ENCODE measurements at regions not wholly inside any gene's neighbourhood (a gene's known extent, or its start where the extent isn't known, plus 50 kb on each side); places are given as distances from the start of the nearest gene placed in this dataset.

GRCh38 chrX:104310090-104310489 is 55.4 kb upstream of the ESX1 start:
- Mint-ChIP-seq H3K27me3 (ENCODE audit: low read depth) (no peaks in the 10 kb centered on the region), H3K36me3 (no peaks in the 10 kb centered on the region), H3K9me3 (no peaks in the 10 kb centered on the region), H3K4me3 (no peak overlapping the region), H3K4me1 (peaks cover 11% of the 10 kb centered on the region), H3K27ac (no peak overlapping the region)
- DNase-seq (ENCODE audit: low spot score) (no peak), ATAC-seq (no peak)
- ChIA-PET CTCF (no interaction called here), POLR2A (no interaction called here)
- TF ChIP-seq TP53 (CRISPR knock-in tag; IDR thresholded peaks at IDR 0.05), result no peak

- Mint-ChIP-seq H3K4me3 (no peak overlapping the region), H3K4me1 (peaks cover 11% of the 10 kb centered on the region), H3K36me3 (no peaks in the 10 kb centered on the region), H3K9me3 (no peaks in the 10 kb centered on the region), H3K27me3 (ENCODE audit: low read depth) (no peaks in the 10 kb centered on the region), H3K27ac (no peak overlapping the region)
- ATAC-seq (peak; percentile 80), DNase-seq (ENCODE audit: low spot score) (no peak)
- ChIA-PET POLR2A (no interaction called here), CTCF (no interaction called here)
- TF ChIP-seq ZNF396 (CRISPR knock-in tag; IDR thresholded peaks at IDR 0.05; ENCODE audit: borderline replicate concordance), result no peak
- TF ChIP-seq, protein P1, sequence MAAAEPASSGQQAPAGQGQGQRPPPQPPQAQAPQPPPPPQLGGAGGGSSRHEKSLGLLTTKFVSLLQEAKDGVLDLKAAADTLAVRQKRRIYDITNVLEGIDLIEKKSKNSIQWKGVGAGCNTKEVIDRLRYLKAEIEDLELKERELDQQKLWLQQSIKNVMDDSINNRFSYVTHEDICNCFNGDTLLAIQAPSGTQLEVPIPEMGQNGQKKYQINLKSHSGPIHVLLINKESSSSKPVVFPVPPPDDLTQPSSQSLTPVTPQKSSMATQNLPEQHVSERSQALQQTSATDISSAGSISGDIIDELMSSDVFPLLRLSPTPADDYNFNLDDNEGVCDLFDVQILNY (CRISPR knock-in tag; IDR thresholded peaks at IDR 0.05), result no peak
- no peak for TF ChIP-seq ZNF263 (CRISPR knock-in tag; IDR thresholded peaks at IDR 0.05; ENCODE audit: low read depth)
- no peak for TF ChIP-seq ZSCAN18 (CRISPR knock-in tag; IDR thresholded peaks at IDR 0.05)
- TF ChIP-seq SMAD4 (CRISPR knock-in tag; IDR thresholded peaks at IDR 0.05), result no peak
- TF ChIP-seq ZNF219 (CRISPR knock-in tag; IDR thresholded peaks at IDR 0.05; ENCODE audit: borderline replicate concordance), result no peak
- TF ChIP-seq JAZF1 (CRISPR knock-in tag; IDR thresholded peaks at IDR 0.05), result no peak
- TF ChIP-seq, protein P2, sequence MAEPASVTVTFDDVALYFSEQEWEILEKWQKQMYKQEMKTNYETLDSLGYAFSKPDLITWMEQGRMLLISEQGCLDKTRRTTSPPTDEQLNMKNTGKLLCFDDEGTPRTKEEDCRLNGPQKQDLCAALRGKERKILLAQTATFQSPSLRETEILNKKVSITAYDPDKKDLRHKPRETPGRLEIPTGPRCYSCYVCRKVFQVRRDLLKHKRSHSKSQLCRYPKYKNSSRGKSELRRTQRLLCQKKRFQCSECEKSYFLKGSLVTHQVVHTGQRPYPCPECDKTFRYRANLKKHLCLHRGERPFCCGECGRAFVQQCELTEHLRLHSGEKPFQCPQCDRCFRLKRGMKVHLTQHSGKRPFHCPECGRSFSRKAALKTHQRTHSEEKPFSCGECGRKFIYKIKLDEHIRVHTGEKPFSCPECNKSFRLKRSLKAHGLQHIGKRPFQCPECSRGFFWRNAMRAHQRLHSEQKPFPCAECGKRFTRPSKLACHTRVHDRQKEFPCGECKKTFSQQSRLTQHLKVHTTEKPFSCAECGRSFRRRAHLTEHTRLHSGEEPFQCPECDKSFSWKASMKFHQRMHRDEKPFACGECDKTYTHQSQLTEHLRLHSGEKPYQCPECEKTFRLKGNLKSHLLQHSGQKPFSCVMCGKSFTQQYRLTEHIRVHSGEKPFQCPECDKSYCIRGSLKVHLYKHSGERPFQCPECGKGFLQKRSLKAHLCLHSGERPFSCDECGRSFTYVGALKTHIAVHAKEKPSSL (CRISPR knock-in tag; conservative IDR thresholded peaks at IDR 0.05), result no peak
- no peak for TF ChIP-seq TEAD1 (CRISPR knock-in tag; IDR thresholded peaks at IDR 0.05)
- no peak for TF ChIP-seq CBFB (CRISPR knock-in tag; IDR thresholded peaks at IDR 0.05; ENCODE audit: low read depth)
- TF ChIP-seq OVOL2 (CRISPR knock-in tag; IDR thresholded peaks at IDR 0.05; ENCODE audit: borderline replicate concordance), result no peak
- TF ChIP-seq HMGA2 (CRISPR knock-in tag; IDR thresholded peaks at IDR 0.05), result no peak
- TF ChIP-seq TP53 (CRISPR knock-in tag; IDR thresholded peaks at IDR 0.05), result no peak
Observed at GRCh38 chrX:104309169-104309568, 54.4 kb upstream of the ESX1 start.

DNA sequence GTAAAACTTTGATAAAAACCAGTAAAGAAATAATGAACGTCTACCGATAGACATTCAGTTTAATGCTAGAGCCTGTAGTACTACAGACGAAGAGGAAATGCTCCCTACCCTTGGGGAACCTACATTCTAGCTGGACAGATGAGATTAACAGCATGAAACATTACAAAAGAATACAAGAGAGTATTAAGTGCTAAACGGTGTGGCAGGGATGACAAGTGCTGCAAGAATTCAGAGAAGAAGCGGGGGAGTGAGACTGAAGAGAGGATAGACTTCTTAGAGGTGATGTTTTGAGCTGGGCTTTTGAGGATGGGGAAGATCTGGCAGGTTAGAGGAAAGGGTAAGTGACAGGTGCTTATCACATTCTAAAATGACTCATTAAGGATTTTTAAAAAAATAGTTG is 52.6 kb upstream of the ESX1 start:
- H3K36me3 Mint-ChIP-seq, result no peaks in the 10 kb centered on the region
- CTCF ChIA-PET, result interaction anchor here (1.1 kb wide), 1 partner anchor 44 kb away, joined by 3 read pairs; no protein-coding TSS in a partner anchor
- POLR2A ChIA-PET, result no interaction called here
- TF ChIP-seq, protein P3, sequence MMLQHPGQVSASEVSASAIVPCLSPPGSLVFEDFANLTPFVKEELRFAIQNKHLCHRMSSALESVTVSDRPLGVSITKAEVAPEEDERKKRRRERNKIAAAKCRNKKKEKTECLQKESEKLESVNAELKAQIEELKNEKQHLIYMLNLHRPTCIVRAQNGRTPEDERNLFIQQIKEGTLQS (CRISPR knock-in tag; conservative IDR thresholded peaks at IDR 0.05), result no peak
- no peak for TF ChIP-seq OVOL2 (CRISPR knock-in tag; IDR thresholded peaks at IDR 0.05; ENCODE audit: borderline replicate concordance)
- TF ChIP-seq IRF2 (CRISPR knock-in tag; IDR thresholded peaks at IDR 0.05; ENCODE audit: borderline replicate concordance, low read depth), result no peak
- TF ChIP-seq PRRX2 (CRISPR knock-in tag; IDR thresholded peaks at IDR 0.05), result no peak
- no peak for TF ChIP-seq ZSCAN18 (CRISPR knock-in tag; IDR thresholded peaks at IDR 0.05)
- no peak for TF ChIP-seq FOXP1 (CRISPR knock-in tag; IDR thresholded peaks at IDR 0.05; ENCODE audit: borderline replicate concordance)
- TF ChIP-seq, protein P4, sequence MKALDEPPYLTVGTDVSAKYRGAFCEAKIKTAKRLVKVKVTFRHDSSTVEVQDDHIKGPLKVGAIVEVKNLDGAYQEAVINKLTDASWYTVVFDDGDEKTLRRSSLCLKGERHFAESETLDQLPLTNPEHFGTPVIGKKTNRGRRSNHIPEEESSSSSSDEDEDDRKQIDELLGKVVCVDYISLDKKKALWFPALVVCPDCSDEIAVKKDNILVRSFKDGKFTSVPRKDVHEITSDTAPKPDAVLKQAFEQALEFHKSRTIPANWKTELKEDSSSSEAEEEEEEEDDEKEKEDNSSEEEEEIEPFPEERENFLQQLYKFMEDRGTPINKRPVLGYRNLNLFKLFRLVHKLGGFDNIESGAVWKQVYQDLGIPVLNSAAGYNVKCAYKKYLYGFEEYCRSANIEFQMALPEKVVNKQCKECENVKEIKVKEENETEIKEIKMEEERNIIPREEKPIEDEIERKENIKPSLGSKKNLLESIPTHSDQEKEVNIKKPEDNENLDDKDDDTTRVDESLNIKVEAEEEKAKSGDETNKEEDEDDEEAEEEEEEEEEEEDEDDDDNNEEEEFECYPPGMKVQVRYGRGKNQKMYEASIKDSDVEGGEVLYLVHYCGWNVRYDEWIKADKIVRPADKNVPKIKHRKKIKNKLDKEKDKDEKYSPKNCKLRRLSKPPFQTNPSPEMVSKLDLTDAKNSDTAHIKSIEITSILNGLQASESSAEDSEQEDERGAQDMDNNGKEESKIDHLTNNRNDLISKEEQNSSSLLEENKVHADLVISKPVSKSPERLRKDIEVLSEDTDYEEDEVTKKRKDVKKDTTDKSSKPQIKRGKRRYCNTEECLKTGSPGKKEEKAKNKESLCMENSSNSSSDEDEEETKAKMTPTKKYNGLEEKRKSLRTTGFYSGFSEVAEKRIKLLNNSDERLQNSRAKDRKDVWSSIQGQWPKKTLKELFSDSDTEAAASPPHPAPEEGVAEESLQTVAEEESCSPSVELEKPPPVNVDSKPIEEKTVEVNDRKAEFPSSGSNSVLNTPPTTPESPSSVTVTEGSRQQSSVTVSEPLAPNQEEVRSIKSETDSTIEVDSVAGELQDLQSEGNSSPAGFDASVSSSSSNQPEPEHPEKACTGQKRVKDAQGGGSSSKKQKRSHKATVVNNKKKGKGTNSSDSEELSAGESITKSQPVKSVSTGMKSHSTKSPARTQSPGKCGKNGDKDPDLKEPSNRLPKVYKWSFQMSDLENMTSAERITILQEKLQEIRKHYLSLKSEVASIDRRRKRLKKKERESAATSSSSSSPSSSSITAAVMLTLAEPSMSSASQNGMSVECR (CRISPR knock-in tag; IDR thresholded peaks at IDR 0.05; ENCODE audit: borderline replicate concordance), result no peak
- TF ChIP-seq GRHL2 (CRISPR knock-in tag; IDR thresholded peaks at IDR 0.05; ENCODE audit: insufficient replicate concordance, severe bottlenecking), result no peak
- TF ChIP-seq, protein P5, sequence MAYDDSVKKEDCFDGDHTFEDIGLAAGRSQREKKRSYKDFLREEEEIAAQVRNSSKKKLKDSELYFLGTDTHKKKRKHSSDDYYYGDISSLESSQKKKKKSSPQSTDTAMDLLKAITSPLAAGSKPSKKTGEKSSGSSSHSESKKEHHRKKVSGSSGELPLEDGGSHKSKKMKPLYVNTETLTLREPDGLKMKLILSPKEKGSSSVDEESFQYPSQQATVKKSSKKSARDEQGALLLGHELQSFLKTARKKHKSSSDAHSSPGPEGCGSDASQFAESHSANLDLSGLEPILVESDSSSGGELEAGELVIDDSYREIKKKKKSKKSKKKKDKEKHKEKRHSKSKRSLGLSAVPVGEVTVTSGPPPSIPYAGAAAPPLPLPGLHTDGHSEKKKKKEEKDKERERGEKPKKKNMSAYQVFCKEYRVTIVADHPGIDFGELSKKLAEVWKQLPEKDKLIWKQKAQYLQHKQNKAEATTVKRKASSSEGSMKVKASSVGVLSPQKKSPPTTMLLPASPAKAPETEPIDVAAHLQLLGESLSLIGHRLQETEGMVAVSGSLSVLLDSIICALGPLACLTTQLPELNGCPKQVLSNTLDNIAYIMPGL (CRISPR knock-in tag; IDR thresholded peaks at IDR 0.05), result no peak

More for the DNA sequence above, 52.6 kb upstream of the ESX1 start:
- Mint-ChIP-seq H3K27me3 (ENCODE audit: low read depth) (no peaks in the 10 kb centered on the region), H3K27ac (no peak overlapping the region), H3K4me3 (no peak overlapping the region), H3K9me3 (no peaks in the 10 kb centered on the region), H3K4me1 (peaks cover 11% of the 10 kb centered on the region)
- DNase-seq (ENCODE audit: low spot score) (no peak), ATAC-seq (no peak)
